ENCODE measurements at regions not wholly inside any gene's neighbourhood (a gene's known extent, or its start where the extent isn't known, plus 50 kb on each side); places are given as distances from the start of the nearest gene placed in this dataset.

DNA sequence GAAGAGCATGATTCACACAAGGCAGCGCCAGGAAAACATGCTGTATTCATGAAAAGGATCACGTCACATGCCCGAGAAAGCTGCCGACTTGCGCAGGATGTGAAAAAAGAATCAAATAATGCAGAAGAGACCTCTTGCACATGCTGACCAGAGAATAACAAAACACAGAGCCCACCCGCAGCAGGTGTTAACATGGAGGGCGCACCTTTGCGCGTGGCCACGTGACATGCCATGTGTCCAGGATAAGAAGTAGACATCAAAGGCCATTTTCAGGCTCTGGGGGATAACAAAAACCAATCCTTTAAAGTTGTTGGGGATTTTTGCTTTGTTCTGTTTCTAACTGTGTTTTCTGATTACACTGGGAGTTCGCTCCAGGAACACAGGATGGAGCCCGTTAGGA is 1332.8 kb downstream of the ZPLD1 start:
- H3K4me3 ChIP-seq (ENCODE audit: low read depth, low read length): no peak overlapping the region
- no peak for DNase-seq (ENCODE audit: low read depth)
- TF ChIP-seq, protein P1, sequence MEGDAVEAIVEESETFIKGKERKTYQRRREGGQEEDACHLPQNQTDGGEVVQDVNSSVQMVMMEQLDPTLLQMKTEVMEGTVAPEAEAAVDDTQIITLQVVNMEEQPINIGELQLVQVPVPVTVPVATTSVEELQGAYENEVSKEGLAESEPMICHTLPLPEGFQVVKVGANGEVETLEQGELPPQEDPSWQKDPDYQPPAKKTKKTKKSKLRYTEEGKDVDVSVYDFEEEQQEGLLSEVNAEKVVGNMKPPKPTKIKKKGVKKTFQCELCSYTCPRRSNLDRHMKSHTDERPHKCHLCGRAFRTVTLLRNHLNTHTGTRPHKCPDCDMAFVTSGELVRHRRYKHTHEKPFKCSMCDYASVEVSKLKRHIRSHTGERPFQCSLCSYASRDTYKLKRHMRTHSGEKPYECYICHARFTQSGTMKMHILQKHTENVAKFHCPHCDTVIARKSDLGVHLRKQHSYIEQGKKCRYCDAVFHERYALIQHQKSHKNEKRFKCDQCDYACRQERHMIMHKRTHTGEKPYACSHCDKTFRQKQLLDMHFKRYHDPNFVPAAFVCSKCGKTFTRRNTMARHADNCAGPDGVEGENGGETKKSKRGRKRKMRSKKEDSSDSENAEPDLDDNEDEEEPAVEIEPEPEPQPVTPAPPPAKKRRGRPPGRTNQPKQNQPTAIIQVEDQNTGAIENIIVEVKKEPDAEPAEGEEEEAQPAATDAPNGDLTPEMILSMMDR (IDR thresholded peaks at IDR 0.05; ENCODE audit: insufficient read depth, low read length): no peak

DNA sequence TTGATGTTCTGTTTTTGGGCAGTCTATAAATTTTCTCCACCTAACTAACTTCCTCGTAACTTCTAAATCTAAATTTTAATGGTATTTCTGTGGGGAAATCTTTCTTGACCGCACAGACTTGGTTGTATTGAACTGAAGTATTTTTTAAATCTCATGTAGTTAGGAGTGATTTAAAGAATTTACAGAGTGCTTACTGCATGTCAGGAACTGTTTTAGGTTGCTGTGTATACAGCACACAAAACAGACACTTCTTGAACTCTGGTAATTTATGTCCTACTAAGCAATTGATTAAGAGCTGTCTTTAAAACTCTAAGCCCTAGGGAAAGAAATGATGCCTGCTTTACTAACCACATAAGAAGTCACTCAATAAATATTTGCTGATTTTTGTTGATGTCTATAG is 1350.2 kb downstream of the ZPLD1 start:
- no peak for DNase-seq (ENCODE audit: low read depth)
- no peak overlapping the region for H3K4me3 ChIP-seq (ENCODE audit: low read depth, low read length)
- TF ChIP-seq, protein P1 (IDR thresholded peaks at IDR 0.05; ENCODE audit: insufficient read depth, low read length): no peak

DNA sequence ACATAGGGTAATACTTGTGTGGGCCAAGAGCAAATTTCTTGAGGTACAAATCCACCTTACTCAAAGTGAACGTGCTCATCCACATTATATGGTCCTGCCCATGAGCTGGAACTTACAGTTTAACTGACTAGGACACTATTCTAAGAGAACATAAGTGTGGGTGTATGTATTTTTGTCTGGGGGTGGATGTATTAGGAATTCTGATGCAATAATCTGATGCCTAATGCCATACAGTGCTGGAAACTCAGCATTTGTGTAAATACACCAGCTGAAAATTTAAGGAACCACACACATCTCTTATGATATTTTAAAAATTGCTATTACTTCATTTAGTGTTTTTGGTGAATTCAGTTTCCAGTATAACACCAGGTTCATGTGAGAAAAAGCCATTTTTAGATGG is 1350.7 kb downstream of the ZPLD1 start:
- H3K4me3 ChIP-seq (ENCODE audit: low read depth, low read length): no peak overlapping the region
- TF ChIP-seq, protein P1 (IDR thresholded peaks at IDR 0.05; ENCODE audit: insufficient read depth, low read length): no peak
- no peak for DNase-seq (ENCODE audit: low read depth)

DNA sequence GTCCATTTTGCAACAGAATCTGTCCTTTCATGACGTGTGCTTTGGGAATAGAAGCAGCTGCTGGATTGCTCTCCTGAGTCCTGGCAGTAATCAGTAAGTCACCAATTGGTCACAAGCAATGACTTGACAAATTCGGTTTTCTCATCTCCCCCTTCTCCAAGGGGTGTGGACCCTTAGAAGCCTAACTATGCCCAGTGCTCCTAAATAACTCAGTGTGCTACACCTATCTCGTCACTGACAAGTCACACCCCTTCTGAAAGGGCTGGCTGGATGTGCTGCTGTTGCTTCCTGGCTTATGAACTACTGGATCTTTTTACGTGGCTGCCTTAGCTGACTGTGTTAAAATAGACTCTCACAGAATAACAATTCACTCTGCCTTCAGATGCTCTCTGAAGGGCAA is 1351.5 kb downstream of the ZPLD1 start:
- TF ChIP-seq, protein P1 (IDR thresholded peaks at IDR 0.05; ENCODE audit: insufficient read depth, low read length): no peak
- no peak for DNase-seq (ENCODE audit: low read depth)
- no peak overlapping the region for H3K4me3 ChIP-seq (ENCODE audit: low read depth, low read length)

DNA sequence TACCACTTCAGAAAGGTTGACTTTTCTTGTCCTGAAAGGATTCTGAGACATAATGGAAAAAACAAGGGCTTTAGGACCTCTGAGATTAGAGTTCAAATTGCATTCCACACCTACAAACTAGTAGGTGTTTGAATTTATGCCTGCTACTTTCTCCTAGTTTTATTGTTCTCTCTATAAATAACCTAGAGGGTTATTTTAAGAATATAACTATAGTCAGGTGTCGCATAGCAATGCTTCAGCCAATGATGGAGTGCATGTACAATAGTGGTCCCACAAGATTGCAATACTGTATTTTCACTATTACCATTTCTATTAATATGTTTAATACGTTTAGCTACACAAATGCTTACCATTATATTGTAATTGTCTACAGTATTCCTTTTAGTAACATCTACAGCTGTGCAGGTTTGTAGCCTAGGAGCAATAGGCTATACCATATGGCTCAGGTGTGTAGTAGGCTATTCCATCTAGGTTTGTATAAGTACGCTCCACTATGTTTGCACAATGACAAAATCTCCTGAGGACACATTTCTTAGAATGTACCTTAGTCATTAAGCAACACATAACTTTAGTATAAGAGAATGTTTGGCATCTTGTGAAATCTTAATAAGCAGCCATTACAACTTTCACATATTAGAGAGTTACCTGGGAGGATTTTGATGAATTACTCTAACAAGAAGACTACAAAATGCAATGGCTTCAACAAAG is 1352.5 kb downstream of the ZPLD1 start:
- TF ChIP-seq, protein P1 (IDR thresholded peaks at IDR 0.05; ENCODE audit: insufficient read depth, low read length): no peak
- H3K4me3 ChIP-seq (ENCODE audit: low read depth, low read length): no peak overlapping the region
- no peak for DNase-seq (ENCODE audit: low read depth)

DNA sequence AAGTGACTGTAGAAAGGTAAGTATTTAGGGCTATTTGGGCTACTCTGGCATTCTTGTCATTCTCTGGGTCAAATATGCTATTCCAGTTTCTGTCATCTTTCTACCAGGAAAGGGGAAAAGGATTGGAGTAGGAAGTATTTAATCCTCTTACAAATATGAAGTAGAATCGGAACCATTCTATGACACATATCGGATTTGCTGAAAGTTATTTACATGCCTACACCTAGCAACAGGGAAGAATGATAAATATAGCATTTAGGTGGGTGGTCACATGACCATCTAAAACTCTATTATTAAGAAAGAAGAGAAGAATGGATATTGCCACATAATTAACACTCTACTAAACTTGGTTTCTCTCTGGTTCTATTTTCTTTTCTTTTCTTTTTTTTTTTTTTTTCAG is 1353.1 kb downstream of the ZPLD1 start:
- H3K4me3 ChIP-seq (ENCODE audit: low read depth, low read length): no peak overlapping the region
- DNase-seq (ENCODE audit: low read depth): no peak
- TF ChIP-seq, protein P1 (IDR thresholded peaks at IDR 0.05; ENCODE audit: insufficient read depth, low read length): no peak

All from fibroblast of the aortic adventitia (primary cell).